ENCODE measurements at regions not wholly inside any gene's neighbourhood (a gene's known extent, or its start where the extent isn't known, plus 50 kb on each side); places are given as distances from the start of the nearest gene placed in this dataset.

GRCh38 chr6:156423075-156423474, 354.1 kb upstream of the ARID1B start:
- TF ChIP-seq CTCF (IDR thresholded peaks at IDR 0.05) (no peak), POLR2A (IDR thresholded peaks at IDR 0.05) (no peak)
